ENCODE measurements at regions not wholly inside any gene's neighbourhood (a gene's known extent, or its start where the extent isn't known, plus 50 kb on each side); places are given as distances from the start of the nearest gene placed in this dataset.

- TF ChIP-seq CTCF (IDR thresholded peaks at IDR 0.05; ENCODE audit: low read depth, low read length) (no peak), EZH2phosphoT487 (IDR thresholded peaks at IDR 0.05; ENCODE audit: low read depth) (no peak)
Measured at GRCh38 chr11:115577701-115578100, 73.5 kb upstream of the CADM1 start.

All from OCI-LY3 (cell line).